ENCODE measurements at regions not wholly inside any gene's neighbourhood (a gene's known extent, or its start where the extent isn't known, plus 50 kb on each side); places are given as distances from the start of the nearest gene placed in this dataset.

GRCh38 chr1:165014753-165015152 lies 341.8 kb downstream of the LMX1A start:
- no peak for DNase-seq

- no peak for DNase-seq
Observed at GRCh38 chr1:165011991-165012531, 344.5 kb downstream of the LMX1A start.

- no peak for DNase-seq
Observed at GRCh38 chr1:165011186-165011585, 345.3 kb downstream of the LMX1A start.

- DNase-seq = no peak
Observed at GRCh38 chr1:165010418-165011070, 346.0 kb downstream of the LMX1A start.

- DNase-seq = no peak
Observed at GRCh38 chr1:165006831-165007230, 349.7 kb downstream of the LMX1A start.

GRCh38 chr1:164999146-164999545 lies 357.4 kb downstream of the LMX1A start:
- no peak for DNase-seq

GRCh38 chr1:164991763-164992314 lies 364.7 kb downstream of the LMX1A start:
- DNase-seq = peak; percentile 40

- no peak for DNase-seq
Observed at GRCh38 chr1:164983023-164983650, 373.4 kb downstream of the LMX1A start.

GRCh38 chr1:164982545-164982944 lies 374.0 kb downstream of the LMX1A start:
- no peak for DNase-seq

- no peak for DNase-seq
Observed at GRCh38 chr1:164977561-164977960, 379.0 kb downstream of the LMX1A start.

GRCh38 chr1:164971921-164972415 lies 384.5 kb downstream of the LMX1A start:
- DNase-seq = peak; percentile 57

- DNase-seq = no peak
Observed at GRCh38 chr1:164971391-164971790, 385.1 kb downstream of the LMX1A start.

GRCh38 chr1:164969253-164969652 lies 387.3 kb downstream of the LMX1A start:
- no peak for DNase-seq

GRCh38 chr1:164967300-164967699 lies 389.2 kb downstream of the LMX1A start:
- no peak for DNase-seq

- no peak for DNase-seq
Observed at GRCh38 chr1:164961715-164962114, 394.8 kb downstream of the LMX1A start.

GRCh38 chr1:164958982-164959768 lies 397.3 kb downstream of the LMX1A start:
- no peak for DNase-seq

- no peak for DNase-seq
Observed at GRCh38 chr1:164953815-164954214, 394.8 kb downstream of the PBX1 start.

GRCh38 chr1:164953098-164953497 lies 394.1 kb downstream of the PBX1 start:
- no peak for DNase-seq

GRCh38 chr1:164951508-164951907 lies 392.5 kb downstream of the PBX1 start:
- no peak for DNase-seq

GRCh38 chr1:164950541-164950986 lies 391.6 kb downstream of the PBX1 start:
- DNase-seq = no peak

- no peak for DNase-seq
Observed at GRCh38 chr1:164949771-164950471, 390.9 kb downstream of the PBX1 start.

GRCh38 chr1:164948101-164948500 lies 389.1 kb downstream of the PBX1 start:
- DNase-seq = no peak
